ENCODE measurements at regions not wholly inside any gene's neighbourhood (a gene's known extent, or its start where the extent isn't known, plus 50 kb on each side); places are given as distances from the start of the nearest gene placed in this dataset.

DNA sequence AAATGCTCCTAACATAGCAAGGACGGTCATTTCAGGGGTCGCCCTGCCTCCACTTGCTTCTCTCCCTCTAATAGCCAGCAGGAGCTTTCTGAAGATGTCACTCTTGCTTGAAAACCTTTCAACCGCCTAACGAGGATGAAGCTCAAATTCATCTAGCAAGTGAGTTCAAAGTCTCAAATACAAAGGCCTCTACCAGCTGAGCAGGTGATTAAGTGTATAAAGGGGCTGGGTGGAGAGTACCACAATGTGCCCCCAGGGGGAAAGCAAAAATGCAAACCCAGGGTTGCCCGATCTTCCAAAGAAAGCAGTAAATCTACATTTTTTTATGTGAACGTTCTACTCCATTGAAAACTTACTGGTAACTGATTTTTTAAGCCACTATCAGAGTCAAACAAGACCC, 50.4 kb upstream of the GRIP2 start:
- DNase-seq (ENCODE audit: low read depth in 4 of 4, low spot score in 2 of 4), result no peak

DNA sequence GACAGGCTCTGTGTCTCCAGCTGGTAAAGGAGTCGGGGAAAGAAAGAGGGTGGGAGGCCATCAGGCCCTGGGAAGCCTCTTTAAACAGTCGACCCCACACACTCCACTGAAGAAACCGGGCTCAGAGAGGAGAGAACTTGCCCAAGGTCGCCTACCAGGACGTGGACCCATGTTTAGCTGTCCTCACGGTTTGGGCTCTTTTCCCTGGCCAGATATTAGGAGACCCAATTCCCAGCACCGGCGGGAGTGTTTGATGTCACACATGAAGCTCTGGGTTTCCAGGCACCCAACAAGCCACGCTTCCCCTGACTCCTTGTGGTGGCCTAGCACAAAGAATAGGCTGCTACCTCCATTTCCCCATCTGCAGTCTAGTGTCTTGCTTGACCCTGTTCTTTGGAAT, 52.2 kb upstream of the GRIP2 start:
- no peak for DNase-seq (ENCODE audit: low read depth in 4 of 4, low spot score in 2 of 4)

DNA sequence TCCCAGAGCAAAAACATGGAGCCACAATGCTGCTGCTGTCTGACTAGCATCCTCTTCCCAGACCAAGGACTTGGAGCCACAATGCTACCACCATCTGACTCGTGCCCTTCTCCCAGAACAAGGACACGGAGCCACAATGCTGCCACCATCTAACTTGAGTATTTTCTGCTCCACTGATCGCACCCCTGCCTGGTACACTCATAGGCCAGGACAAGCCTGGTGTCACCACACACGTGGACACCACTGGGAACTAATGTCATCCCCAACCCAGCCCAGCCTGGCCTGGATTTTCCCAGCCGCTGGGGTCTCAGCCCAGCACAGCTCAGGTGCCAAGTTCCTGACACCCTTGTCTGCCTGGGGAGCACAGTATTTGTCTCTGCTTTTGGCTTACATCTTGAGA, 52.7 kb upstream of the GRIP2 start:
- no peak for DNase-seq (ENCODE audit: low read depth in 4 of 4, low spot score in 2 of 4)

DNA sequence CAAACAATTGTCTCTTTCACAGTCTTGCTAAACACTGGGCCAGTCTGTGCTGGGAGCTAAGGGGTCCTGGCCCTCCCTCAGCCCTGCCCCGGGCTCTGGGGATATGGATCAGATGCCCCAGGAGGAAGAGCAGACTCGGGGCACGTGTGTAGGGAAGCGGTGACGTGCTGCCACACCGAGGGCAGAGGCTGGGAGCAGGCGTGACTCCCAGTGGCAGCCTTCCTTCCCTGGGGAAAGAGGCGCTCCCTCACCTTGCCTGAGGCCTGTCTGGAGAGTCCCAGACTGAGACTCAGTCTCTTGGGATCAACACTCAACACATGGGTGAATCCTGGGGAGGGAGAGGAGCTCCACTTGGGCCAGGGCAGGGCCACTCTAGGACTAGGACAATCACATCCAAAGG, 54.1 kb upstream of the GRIP2 start:
- DNase-seq (ENCODE audit: low read depth in 4 of 4, low spot score in 2 of 4), result no peak

- no peak for DNase-seq (ENCODE audit: low read depth in 4 of 4, low spot score in 2 of 4)
Observed at GRCh38 chr3:14595561-14595960, 55.4 kb upstream of the GRIP2 start.

GRCh38 chr3:14597266-14597665, 54.3 kb upstream of the CCDC174 start:
- DNase-seq (ENCODE audit: low read depth in 4 of 4, low spot score in 2 of 4), result no peak

DNA sequence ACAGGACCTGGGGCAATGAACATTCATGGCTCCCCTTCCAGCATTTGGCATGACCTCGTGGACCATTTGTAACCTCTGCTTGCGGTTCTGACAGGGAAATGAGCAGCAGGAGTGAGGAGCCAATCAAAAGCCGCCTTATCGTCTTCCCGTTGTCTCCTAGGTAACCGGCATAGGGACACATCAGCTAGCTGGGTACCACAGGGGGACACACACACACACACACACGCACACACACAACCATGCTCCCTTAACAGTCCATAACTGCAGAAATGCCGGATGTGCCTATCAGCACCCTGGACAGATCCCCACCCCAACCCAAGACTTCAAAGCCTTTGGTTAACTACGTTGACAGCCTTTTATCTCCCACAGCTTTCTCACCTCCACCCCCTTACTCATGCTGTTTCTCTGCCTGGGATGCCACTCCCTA, 53.4 kb upstream of the CCDC174 start:
- peak in 2 of 4 donors; percentile 19 to 40 for DNase-seq (ENCODE audit: low read depth in 4 of 4, low spot score in 2 of 4)

DNA sequence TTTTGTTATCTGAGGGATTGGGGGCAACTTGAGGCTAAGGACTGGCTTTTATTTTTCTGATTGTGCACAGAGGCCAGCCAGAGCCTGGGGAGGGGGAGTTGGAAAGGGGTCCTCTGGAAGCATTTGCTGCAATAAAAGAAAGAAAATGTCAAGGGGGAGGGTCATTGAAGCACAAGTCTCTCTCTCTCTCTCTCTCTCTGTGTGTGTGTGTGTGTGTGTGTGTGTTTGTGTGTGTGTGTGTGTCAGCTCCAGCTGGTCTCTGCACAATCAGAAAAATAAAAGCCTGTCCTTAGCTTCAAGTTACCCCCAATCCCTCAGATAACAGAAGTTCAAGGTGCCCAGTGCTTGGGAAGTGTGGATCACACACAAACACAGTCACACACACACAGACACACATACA, 52.1 kb upstream of the CCDC174 start:
- DNase-seq (ENCODE audit: low read depth in 4 of 4, low spot score in 2 of 4), result no peak

DNA sequence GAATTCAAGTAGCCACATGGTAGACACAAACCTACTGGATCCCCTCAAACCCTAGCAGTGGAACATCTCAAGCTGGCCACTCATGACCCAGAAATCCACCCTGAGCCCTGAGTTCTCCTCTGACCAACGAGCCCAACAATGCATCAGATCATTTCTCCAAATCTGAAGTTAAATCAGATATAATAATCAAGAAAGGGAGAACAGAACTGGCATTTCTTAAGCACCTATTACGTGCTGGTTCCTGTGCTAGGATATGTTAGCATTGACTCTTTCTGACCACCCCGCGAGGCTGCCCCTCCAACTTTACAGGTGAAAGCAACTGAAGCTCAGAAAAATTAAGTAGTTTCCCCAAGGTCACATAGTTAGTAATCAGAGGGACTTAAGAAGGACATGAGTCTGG, 51.5 kb upstream of the CCDC174 start:
- DNase-seq (ENCODE audit: low read depth in 4 of 4, low spot score in 2 of 4), result no peak

DNA sequence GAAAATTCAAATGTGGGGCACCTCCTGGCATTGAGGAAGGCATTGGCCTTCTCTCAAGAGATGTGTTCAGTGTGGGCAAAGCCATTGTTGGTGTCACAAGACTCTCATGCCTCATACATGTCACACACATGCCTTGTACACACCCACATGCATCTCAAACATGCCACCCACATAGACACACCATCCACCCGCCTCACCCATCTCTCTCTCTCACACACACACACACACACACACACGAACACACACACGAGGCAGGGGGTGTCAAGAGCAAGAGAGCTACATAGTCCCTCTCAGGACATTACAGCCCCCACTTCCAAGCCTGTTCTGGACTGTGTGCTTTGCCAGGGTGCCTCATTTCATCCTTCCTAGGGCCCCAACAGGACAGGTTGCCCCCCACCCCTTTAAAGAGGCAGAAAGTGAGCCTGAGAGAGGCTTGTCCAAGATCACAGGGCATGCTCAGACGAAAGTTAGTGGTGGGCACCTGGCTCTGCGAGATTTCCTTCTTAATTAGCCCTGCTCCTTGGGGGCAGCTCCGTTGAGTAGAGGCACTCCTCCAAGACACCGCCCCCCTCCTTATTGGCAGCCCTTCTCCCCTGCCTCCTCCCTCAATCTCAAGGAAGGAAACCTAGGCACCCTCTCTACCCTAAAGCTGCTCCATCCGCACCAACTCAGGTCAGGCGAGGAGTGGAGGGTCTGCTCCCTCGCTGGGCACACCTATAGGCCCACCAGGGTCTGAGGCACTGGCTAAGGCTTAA, 50.5 kb upstream of the CCDC174 start:
- DNase-seq (ENCODE audit: low read depth in 4 of 4, low spot score in 2 of 4), result no peak

- no peak for DNase-seq (ENCODE audit: low read depth in 4 of 4, low spot score in 2 of 4)
Observed at GRCh38 chr3:14601692-14602005, 49.9 kb upstream of the CCDC174 start.
